ENCODE measurements at regions not wholly inside any gene's neighbourhood (a gene's known extent, or its start where the extent isn't known, plus 50 kb on each side); places are given as distances from the start of the nearest gene placed in this dataset.

DNA sequence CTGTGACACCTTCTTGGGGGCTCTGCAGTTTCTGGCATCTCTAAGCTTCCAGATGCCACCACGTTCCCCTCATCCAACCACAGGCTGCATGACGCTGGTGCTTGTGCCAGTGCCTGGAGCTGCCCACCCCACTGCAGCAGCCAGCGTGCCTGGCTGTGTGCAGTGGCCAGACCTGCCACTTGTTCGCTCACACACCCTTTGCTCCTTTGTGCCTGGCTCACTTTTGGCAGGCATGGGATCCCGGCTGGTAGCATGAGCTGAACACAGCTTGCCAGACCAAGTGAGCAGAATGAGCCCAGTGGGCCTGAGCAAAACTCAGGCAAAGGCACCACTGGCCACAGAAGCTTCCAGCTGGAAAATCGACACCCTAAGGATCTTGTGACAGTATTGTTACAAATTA, 562.9 kb upstream of the ACO1 start:
- TF ChIP-seq, protein P1, sequence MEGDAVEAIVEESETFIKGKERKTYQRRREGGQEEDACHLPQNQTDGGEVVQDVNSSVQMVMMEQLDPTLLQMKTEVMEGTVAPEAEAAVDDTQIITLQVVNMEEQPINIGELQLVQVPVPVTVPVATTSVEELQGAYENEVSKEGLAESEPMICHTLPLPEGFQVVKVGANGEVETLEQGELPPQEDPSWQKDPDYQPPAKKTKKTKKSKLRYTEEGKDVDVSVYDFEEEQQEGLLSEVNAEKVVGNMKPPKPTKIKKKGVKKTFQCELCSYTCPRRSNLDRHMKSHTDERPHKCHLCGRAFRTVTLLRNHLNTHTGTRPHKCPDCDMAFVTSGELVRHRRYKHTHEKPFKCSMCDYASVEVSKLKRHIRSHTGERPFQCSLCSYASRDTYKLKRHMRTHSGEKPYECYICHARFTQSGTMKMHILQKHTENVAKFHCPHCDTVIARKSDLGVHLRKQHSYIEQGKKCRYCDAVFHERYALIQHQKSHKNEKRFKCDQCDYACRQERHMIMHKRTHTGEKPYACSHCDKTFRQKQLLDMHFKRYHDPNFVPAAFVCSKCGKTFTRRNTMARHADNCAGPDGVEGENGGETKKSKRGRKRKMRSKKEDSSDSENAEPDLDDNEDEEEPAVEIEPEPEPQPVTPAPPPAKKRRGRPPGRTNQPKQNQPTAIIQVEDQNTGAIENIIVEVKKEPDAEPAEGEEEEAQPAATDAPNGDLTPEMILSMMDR (IDR thresholded peaks at IDR 0.05; ENCODE audit: low read length) = no peak
- no peak for TF ChIP-seq EZH2phosphoT487 (IDR thresholded peaks at IDR 0.05; ENCODE audit: low read length)
